OCI-LY3 (cell line): ENCODE measurements at regions not wholly inside any gene's neighbourhood (a gene's known extent, or its start where the extent isn't known, plus 50 kb on each side); places are given as distances from the start of the nearest gene placed in this dataset.

Source experiments
- EZH2phosphoT487 ChIP-seq: fragments of 200-600 bp; shearing (Covaris generic); IDR thresholded peaks from 2 replicates; pipeline ENCODE4 v1.6.1; 2018; ENCODE audit warnings: antibody characterized with exemption, mixed run types, low read depth
- TF ChIP-seq, protein P1 (sequence below): fragments of 200-600, 300-600 bp; sonication (generic); IDR thresholded peaks from 2 replicates; pipeline ENCODE4 v1.5.1; 2014; ENCODE audit warnings: antibody characterized with exemption, low read length, low read depth

DNA sequence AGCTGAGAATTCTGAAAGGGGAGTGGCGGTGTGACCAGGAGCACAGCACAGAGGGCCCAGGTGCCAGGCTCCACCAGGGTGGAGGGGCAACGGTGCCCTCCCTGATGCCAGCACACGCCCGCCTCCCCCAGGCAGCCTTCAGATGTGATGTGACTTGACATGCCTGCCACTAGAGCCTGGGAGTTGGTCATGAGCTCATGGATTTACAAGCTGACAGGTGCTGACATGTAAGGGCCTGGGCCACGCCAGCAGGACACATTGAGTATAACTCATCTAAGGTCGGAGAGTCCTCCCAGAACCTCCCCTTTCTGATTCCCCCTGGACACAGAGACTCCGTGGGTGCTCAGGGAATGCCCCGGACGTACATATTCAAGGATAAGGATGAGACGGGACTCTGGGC is 74.2 kb downstream of the LSM5 start:
- TF ChIP-seq, protein P1, sequence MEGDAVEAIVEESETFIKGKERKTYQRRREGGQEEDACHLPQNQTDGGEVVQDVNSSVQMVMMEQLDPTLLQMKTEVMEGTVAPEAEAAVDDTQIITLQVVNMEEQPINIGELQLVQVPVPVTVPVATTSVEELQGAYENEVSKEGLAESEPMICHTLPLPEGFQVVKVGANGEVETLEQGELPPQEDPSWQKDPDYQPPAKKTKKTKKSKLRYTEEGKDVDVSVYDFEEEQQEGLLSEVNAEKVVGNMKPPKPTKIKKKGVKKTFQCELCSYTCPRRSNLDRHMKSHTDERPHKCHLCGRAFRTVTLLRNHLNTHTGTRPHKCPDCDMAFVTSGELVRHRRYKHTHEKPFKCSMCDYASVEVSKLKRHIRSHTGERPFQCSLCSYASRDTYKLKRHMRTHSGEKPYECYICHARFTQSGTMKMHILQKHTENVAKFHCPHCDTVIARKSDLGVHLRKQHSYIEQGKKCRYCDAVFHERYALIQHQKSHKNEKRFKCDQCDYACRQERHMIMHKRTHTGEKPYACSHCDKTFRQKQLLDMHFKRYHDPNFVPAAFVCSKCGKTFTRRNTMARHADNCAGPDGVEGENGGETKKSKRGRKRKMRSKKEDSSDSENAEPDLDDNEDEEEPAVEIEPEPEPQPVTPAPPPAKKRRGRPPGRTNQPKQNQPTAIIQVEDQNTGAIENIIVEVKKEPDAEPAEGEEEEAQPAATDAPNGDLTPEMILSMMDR, result no peak
- no peak for TF ChIP-seq EZH2phosphoT487
